ENCODE measurements at regions not wholly inside any gene's neighbourhood (a gene's known extent, or its start where the extent isn't known, plus 50 kb on each side); places are given as distances from the start of the nearest gene placed in this dataset.

- no peak for DNase-seq (ENCODE audit: insufficient read length, low spot score)
- FAIRE-seq: no peak
- TF ChIP-seq POLR2A (IDR thresholded peaks at IDR 0.05; ENCODE audit: low read depth, low read length): no peak
Observed at GRCh38 chrX:101736651-101737050, 77.0 kb upstream of the ARMCX2 start.

GRCh38 chrX:101732870-101733269 is 73.2 kb upstream of the ARMCX2 start:
- no peak for TF ChIP-seq POLR2A (IDR thresholded peaks at IDR 0.05; ENCODE audit: low read depth, low read length)
- no peak for DNase-seq (ENCODE audit: insufficient read length, low spot score)
- FAIRE-seq: no peak

GRCh38 chrX:101729986-101730385 is 70.3 kb upstream of the ARMCX2 start:
- DNase-seq (ENCODE audit: insufficient read length, low spot score) (no peak), FAIRE-seq (no peak)
- TF ChIP-seq POLR2A (IDR thresholded peaks at IDR 0.05; ENCODE audit: low read depth, low read length): no peak
